ENCODE measurements at regions not wholly inside any gene's neighbourhood (a gene's known extent, or its start where the extent isn't known, plus 50 kb on each side); places are given as distances from the start of the nearest gene placed in this dataset.

DNA sequence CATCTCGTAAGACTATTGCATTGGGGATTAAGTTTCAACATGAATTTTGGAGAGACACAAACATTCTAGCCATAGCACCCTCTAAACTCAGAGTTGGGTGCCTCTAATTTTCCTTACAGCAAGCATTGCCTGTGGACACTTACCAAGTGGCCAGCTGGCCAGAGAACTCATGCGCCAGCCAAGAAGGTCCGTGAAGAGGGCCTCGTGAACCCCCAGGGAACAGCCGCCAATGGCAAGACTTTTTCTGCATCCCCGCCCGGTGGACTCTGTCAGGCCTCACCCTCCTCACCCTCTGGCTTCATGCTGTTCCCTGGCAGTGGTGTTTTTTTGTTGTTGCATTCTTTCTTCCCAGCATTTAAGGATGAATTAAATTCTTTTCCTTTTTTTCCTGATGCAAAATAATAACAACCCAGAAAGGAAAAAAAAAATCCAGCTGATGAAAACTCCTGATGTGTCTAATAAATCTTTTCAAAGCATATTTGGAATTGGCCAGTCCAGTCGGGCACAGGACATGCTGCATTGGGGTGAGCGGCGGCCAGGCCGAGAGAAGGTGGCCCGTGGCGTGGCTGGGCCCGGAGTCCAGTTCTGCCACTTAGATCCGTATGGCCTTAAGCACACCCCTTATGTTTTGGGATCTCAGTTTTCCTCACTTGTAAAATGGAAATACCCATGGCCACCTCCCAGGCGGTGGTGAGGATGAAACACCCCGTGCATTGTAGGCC lies 191.9 kb upstream of the DIO3 start:
- ChIA-PET CTCF (ENCODE audit: low intra/inter-chr PET ratio, low total read pairs) (no interaction called here), POLR2A (interaction anchor here (0.6 kb wide), 1 partner anchor 13 kb away, joined by 4 read pairs; no protein-coding TSS in a partner anchor)
- intact Hi-C loops (cut with micrococcal nuclease; ENCODE audit: unreplicated experiment) (no loop called here), in situ Hi-C loops (cut with HindIII; ENCODE audit: extremely low pct_ligation_motif_present, low pct_unique_long_range_greater_than_20kb) (no loop called here)
- FAIRE-seq (no peak), DNase-seq (ENCODE audit: low spot score) (no peak), ATAC-seq (no peak)
- H3K9me3 ChIP-seq (ENCODE audit: low read length): no peaks in the 10 kb centered on the region
- peaks cover 2 to 39% of the 10 kb centered on the region in 2 experiments; a peak in 3 of 5 replicates for H3K27me3 ChIP-seq (ENCODE audit: control insufficient read depth in 1 of 2, insufficient read depth in 2 of 2, low read length in 2 of 2)
- no peak overlapping the region for H2AFZ ChIP-seq (ENCODE audit: low read length)
- no peak overlapping the region for H3K27ac ChIP-seq (ENCODE audit: extremely low read length, insufficient read depth, low read length)
- peaks cover 13% of the 10 kb centered on the region for H3K4me1 ChIP-seq (ENCODE audit: insufficient read depth, low read length)
- no peaks in the 10 kb centered on the region for H4K20me1 ChIP-seq (ENCODE audit: insufficient read depth, low read length)
- H3K9ac ChIP-seq (ENCODE audit: insufficient read depth, low read depth, low read length): no peak overlapping the region
- no TSS peak for BruUV-seq (replicated peaks)
- 64% methylated on average over 13 of the region's 17 CpGs for WGBS (ENCODE audit: low lambda C conversion rate)
- no peak overlapping the region for H3K4me2 ChIP-seq (ENCODE audit: low read depth, low read length)
- H3K36me3 ChIP-seq (replicated peaks in 1 of 2; ENCODE audit: control insufficient read depth in 1 of 2, insufficient read depth in 2 of 2, low read length in 2 of 2): no peaks in the 10 kb centered on the region
- no peaks in the 10 kb centered on the region for H3K79me2 ChIP-seq (ENCODE audit: insufficient read depth, low read length)
- no peak overlapping the region for H3K4me3 ChIP-seq (replicated peaks in 1 of 3; ENCODE audit: insufficient read depth in 1 of 3, low read depth in 2 of 3, low read length in 3 of 3)
- TF ChIP-seq ZNF24 (IDR thresholded peaks at IDR 0.05): no peak
- TF ChIP-seq, protein P1, sequence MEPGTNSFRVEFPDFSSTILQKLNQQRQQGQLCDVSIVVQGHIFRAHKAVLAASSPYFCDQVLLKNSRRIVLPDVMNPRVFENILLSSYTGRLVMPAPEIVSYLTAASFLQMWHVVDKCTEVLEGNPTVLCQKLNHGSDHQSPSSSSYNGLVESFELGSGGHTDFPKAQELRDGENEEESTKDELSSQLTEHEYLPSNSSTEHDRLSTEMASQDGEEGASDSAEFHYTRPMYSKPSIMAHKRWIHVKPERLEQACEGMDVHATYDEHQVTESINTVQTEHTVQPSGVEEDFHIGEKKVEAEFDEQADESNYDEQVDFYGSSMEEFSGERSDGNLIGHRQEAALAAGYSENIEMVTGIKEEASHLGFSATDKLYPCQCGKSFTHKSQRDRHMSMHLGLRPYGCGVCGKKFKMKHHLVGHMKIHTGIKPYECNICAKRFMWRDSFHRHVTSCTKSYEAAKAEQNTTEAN (CRISPR knock-in tag; conservative IDR thresholded peaks at IDR 0.05): no peak
- TF ChIP-seq PAF1 (CRISPR knock-in tag; IDR thresholded peaks at IDR 0.05): no peak
- TF ChIP-seq SMAD9 (CRISPR knock-in tag; IDR thresholded peaks at IDR 0.05): no peak
- TF ChIP-seq, protein P2, sequence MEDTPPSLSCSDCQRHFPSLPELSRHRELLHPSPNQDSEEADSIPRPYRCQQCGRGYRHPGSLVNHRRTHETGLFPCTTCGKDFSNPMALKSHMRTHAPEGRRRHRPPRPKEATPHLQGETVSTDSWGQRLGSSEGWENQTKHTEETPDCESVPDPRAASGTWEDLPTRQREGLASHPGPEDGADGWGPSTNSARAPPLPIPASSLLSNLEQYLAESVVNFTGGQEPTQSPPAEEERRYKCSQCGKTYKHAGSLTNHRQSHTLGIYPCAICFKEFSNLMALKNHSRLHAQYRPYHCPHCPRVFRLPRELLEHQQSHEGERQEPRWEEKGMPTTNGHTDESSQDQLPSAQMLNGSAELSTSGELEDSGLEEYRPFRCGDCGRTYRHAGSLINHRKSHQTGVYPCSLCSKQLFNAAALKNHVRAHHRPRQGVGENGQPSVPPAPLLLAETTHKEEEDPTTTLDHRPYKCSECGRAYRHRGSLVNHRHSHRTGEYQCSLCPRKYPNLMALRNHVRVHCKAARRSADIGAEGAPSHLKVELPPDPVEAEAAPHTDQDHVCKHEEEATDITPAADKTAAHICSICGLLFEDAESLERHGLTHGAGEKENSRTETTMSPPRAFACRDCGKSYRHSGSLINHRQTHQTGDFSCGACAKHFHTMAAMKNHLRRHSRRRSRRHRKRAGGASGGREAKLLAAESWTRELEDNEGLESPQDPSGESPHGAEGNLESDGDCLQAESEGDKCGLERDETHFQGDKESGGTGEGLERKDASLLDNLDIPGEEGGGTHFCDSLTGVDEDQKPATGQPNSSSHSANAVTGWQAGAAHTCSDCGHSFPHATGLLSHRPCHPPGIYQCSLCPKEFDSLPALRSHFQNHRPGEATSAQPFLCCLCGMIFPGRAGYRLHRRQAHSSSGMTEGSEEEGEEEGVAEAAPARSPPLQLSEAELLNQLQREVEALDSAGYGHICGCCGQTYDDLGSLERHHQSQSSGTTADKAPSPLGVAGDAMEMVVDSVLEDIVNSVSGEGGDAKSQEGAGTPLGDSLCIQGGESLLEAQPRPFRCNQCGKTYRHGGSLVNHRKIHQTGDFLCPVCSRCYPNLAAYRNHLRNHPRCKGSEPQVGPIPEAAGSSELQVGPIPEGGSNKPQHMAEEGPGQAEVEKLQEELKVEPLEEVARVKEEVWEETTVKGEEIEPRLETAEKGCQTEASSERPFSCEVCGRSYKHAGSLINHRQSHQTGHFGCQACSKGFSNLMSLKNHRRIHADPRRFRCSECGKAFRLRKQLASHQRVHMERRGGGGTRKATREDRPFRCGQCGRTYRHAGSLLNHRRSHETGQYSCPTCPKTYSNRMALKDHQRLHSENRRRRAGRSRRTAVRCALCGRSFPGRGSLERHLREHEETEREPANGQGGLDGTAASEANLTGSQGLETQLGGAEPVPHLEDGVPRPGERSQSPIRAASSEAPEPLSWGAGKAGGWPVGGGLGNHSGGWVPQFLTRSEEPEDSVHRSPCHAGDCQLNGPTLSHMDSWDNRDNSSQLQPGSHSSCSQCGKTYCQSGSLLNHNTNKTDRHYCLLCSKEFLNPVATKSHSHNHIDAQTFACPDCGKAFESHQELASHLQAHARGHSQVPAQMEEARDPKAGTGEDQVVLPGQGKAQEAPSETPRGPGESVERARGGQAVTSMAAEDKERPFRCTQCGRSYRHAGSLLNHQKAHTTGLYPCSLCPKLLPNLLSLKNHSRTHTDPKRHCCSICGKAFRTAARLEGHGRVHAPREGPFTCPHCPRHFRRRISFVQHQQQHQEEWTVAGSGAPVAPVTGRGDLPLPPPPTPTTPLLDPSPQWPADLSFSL (CRISPR knock-in tag; IDR thresholded peaks at IDR 0.05): no peak
- TF ChIP-seq THAP7 (CRISPR knock-in tag; IDR thresholded peaks at IDR 0.05): no peak
- no peak for TF ChIP-seq IRF9 (CRISPR knock-in tag; IDR thresholded peaks at IDR 0.05; ENCODE audit: borderline replicate concordance)
- no peak for TF ChIP-seq ZNF891 (CRISPR knock-in tag; IDR thresholded peaks at IDR 0.05)
- TF ChIP-seq AGO1 (IDR thresholded peaks at IDR 0.05; ENCODE audit: low read depth, low read length, poor library complexity, severe bottlenecking): no peak
- no peak for TF ChIP-seq KDM4B (CRISPR knock-in tag; IDR thresholded peaks at IDR 0.05)
- no peak for TF ChIP-seq ARNT2 (CRISPR knock-in tag; IDR thresholded peaks at IDR 0.05; ENCODE audit: low read depth)
- TF ChIP-seq NFE2 (CRISPR knock-in tag; IDR thresholded peaks at IDR 0.05): no peak
